Suprapubic skin (tissue), 3 donors: ENCODE measurements at regions not wholly inside any gene's neighbourhood (a gene's known extent, or its start where the extent isn't known, plus 50 kb on each side); places are given as distances from the start of the nearest gene placed in this dataset.

Source experiments
- CTCF ChIP-seq, 2 donors: fragments of 200-600 bp in 1 of 2; fragments of 450-650 bp in 1 of 2; sonication (generic) in 1 of 2; IDR thresholded peaks; one replicate each; pipeline ENCODE4 v1.5.1; 2016 to 2019; ENCODE audit warnings: antibody characterized with exemption in 2 of 2, mild to moderate bottlenecking in 1 of 2, moderate library complexity in 1 of 2
- POLR2AphosphoS5 ChIP-seq, 3 donors: sonication (generic); formaldehyde crosslinking; IDR thresholded peaks; one replicate each; pipeline ENCODE4 v1.6.1; 2017; ENCODE audit warnings: antibody characterized with exemption in 3 of 3

GRCh38 chr22:47380692-47381091 is 618.2 kb downstream of the TBC1D22A start:
- TF ChIP-seq CTCF (IDR thresholded peaks at IDR 0.05): no peak
- no peak for TF ChIP-seq POLR2AphosphoS5 (IDR thresholded peaks at IDR 0.05)
